ENCODE measurements at regions not wholly inside any gene's neighbourhood (a gene's known extent, or its start where the extent isn't known, plus 50 kb on each side); places are given as distances from the start of the nearest gene placed in this dataset.
"Not testable (repeated sequence)": the region's sequence is repeated elsewhere in the genome, so short reads cannot be mapped to it uniquely, and the experiment has no call there.

GRCh38 chr15:77921664-77922063, 155.8 kb downstream of the TBC1D2B start:
- Histone ChIP-seq H2AFZ (ENCODE audit: low read depth, low read length) (no peak overlapping the region), H3K27ac (ENCODE audit: low read length) (no peak overlapping the region), H3K9me3 (ENCODE audit: low read length) (no peaks in the 10 kb centered on the region), H3K36me3 (ENCODE audit: insufficient read depth, low read length) (no peaks in the 10 kb centered on the region), H3K9ac (ENCODE audit: low read length) (no peak overlapping the region), H3K4me3 (ENCODE audit: low read length) (no peak overlapping the region), H4K20me1 (ENCODE audit: insufficient read depth) (no peaks in the 10 kb centered on the region), H3K27me3 (ENCODE audit: insufficient read depth, low read depth, low read length) (no peaks in the 10 kb centered on the region), H3K79me2 (replicated peaks; ENCODE audit: insufficient read depth, low read length) (no peaks in the 10 kb centered on the region), H3K9me2 (ENCODE audit: insufficient read depth, low read length) (no peaks in the 10 kb centered on the region), H3F3A (ENCODE audit: insufficient read depth, low read length, poor library complexity, severe bottlenecking) (no peaks in the 10 kb centered on the region), H3K4me2 (ENCODE audit: low read length) (no peak overlapping the region)
- TF ChIP-seq CTCF (IDR thresholded peaks at IDR 0.05; ENCODE audit: poor library complexity, severe bottlenecking) (no peak), EZH2 (IDR thresholded peaks at IDR 0.05; ENCODE audit: borderline replicate concordance, insufficient read depth, low read length, poor library complexity, severe bottlenecking) (no peak), REST (IDR thresholded peaks at IDR 0.05; ENCODE audit: borderline replicate concordance) (no peak), MXI1 (conservative IDR thresholded peaks at IDR 0.05; ENCODE audit: poor library complexity, severe bottlenecking) (no peak), SMC3 (conservative IDR thresholded peaks at IDR 0.05; ENCODE audit: poor library complexity) (no peak), RAD21 (conservative IDR thresholded peaks at IDR 0.05) (no peak), TAF1 (IDR thresholded peaks at IDR 0.05; ENCODE audit: low read depth) (no peak), EP300 (conservative IDR thresholded peaks at IDR 0.05; ENCODE audit: poor library complexity, severe bottlenecking) (no peak)

GRCh38 chr15:77916966-77917635, 160.4 kb downstream of the TBC1D2B start:
- H3K9me2 ChIP-seq (ENCODE audit: insufficient read depth, low read length); H3K4me3 ChIP-seq (ENCODE audit: low read length); H3F3A ChIP-seq (ENCODE audit: insufficient read depth, low read length, poor library complexity, severe bottlenecking); H3K9me3 ChIP-seq (ENCODE audit: low read length); H3K27ac ChIP-seq (ENCODE audit: low read length); H3K27me3 ChIP-seq (ENCODE audit: insufficient read depth, low read depth, low read length); H4K20me1 ChIP-seq (ENCODE audit: insufficient read depth); H3K4me2 ChIP-seq (ENCODE audit: low read length); H2AFZ ChIP-seq (ENCODE audit: low read depth, low read length); H3K79me2 ChIP-seq (replicated peaks; ENCODE audit: insufficient read depth, low read length); H3K36me3 ChIP-seq (ENCODE audit: insufficient read depth, low read length); H3K9ac ChIP-seq (ENCODE audit: low read length): not testable (repeated sequence)

GRCh38 chr15:77915961-77916330, 161.6 kb downstream of the TBC1D2B start:
- not testable (repeated sequence) for H3K4me2 ChIP-seq (ENCODE audit: low read length); H3F3A ChIP-seq (ENCODE audit: insufficient read depth, low read length, poor library complexity, severe bottlenecking); H3K4me3 ChIP-seq (ENCODE audit: low read length); H3K79me2 ChIP-seq (replicated peaks; ENCODE audit: insufficient read depth, low read length); H3K27me3 ChIP-seq (ENCODE audit: insufficient read depth, low read depth, low read length); H3K27ac ChIP-seq (ENCODE audit: low read length); H3K36me3 ChIP-seq (ENCODE audit: insufficient read depth, low read length); H2AFZ ChIP-seq (ENCODE audit: low read depth, low read length); H4K20me1 ChIP-seq (ENCODE audit: insufficient read depth); H3K9ac ChIP-seq (ENCODE audit: low read length); H3K9me3 ChIP-seq (ENCODE audit: low read length); H3K9me2 ChIP-seq (ENCODE audit: insufficient read depth, low read length)

Measured in neural cell (in vitro differentiated cells).